CD14-positive monocyte (primary cell): ENCODE measurements at regions not wholly inside any gene's neighbourhood (a gene's known extent, or its start where the extent isn't known, plus 50 kb on each side); places are given as distances from the start of the nearest gene placed in this dataset.

ENCODE experiments used
- DNase-seq, 3 donors: peaks; one replicate each; pipeline ENCODE4 v3.0.0-alpha.2; 2011 to 2022
- H2AFZ ChIP-seq: 2 replicates; pipeline ENCODE4 v1.6.0; 2012; ENCODE audit warnings: mild to moderate bottlenecking, low read depth, low read length, inconsistent platforms; ENCODE audit not compliant: insufficient read depth, poor library complexity, severe bottlenecking
- H3K27ac ChIP-seq, 2 donors: 1 replicate in 1 of 2; 2 replicates in 1 of 2; pipeline ENCODE4 v1.5.1; 2012 to 2013; ENCODE audit warnings: low read length in 2 of 2, control low read depth in 1 of 2, inconsistent platforms in 1 of 2, low read depth in 1 of 2, mild to moderate bottlenecking in 1 of 2
- H3K27me3 ChIP-seq, 2 donors: one replicate each; pipeline versions ENCODE4 v1.6.0 to v1.6.1; 2011 to 2013; ENCODE audit warnings: low read length in 2 of 2; ENCODE audit not compliant: control insufficient read depth in 2 of 2, insufficient read depth in 2 of 2
- H3K36me3 ChIP-seq, 2 donors: replicated peaks in 1 of 2; 1 replicate in 1 of 2; 2 replicates in 1 of 2; pipeline versions ENCODE4 v1.5.1 to v1.6.1; 2012 to 2013; ENCODE audit warnings: low read length in 2 of 2, control low read depth in 1 of 2, inconsistent platforms in 1 of 2, mild to moderate bottlenecking in 1 of 2; ENCODE audit not compliant: insufficient read depth in 2 of 2, control insufficient read depth in 1 of 2
- H3K4me1 ChIP-seq, 2 donors: 1 replicate in 1 of 2; 2 replicates in 1 of 2; pipeline versions ENCODE4 v1.5.1 to v1.6.1; 2012 to 2013; ENCODE audit warnings: low read length in 2 of 2, control low read depth in 1 of 2, inconsistent platforms in 1 of 2, mild to moderate bottlenecking in 1 of 2, moderate library complexity in 1 of 2; ENCODE audit not compliant: insufficient read depth in 2 of 2, control insufficient read depth in 1 of 2
- H3K4me2 ChIP-seq: replicated peaks from 2 replicates; pipeline ENCODE3; 2012; ENCODE audit warnings: low read length, moderate library complexity, mild to moderate bottlenecking; ENCODE audit not compliant: poor library complexity, severe bottlenecking; ENCODE audit errors: extremely low read depth
- H3K4me3 ChIP-seq, 3 experiments: fragments of 200-600 bp in 1 of 3; sonication (generic) in 1 of 3; replicated peaks in 1 of 3; 1 replicate in 2 of 3; 2 replicates in 1 of 3; pipeline ENCODE4 v1.5.1; 2011 to 2013; ENCODE audit warnings: low read length in 3 of 3, mild to moderate bottlenecking in 3 of 3, control low read depth in 2 of 3, low read depth in 2 of 3, inconsistent platforms in 1 of 3, moderate library complexity in 1 of 3
- H3K79me2 ChIP-seq: 2 replicates; pipeline ENCODE4 v1.6.0; 2012; ENCODE audit warnings: mild to moderate bottlenecking, control low read depth, inconsistent platforms, low read length, moderate library complexity; ENCODE audit not compliant: insufficient read depth
- H3K9ac ChIP-seq: 2 replicates; pipeline ENCODE4 v1.6.0; 2017; ENCODE audit warnings: low read length, mild to moderate bottlenecking; ENCODE audit not compliant: insufficient read depth, poor library complexity, severe bottlenecking
- H3K9me3 ChIP-seq, 2 donors: replicated peaks in 1 of 2; 1 replicate in 1 of 2; 2 replicates in 1 of 2; pipeline versions ENCODE4 v1.5.1 to v1.6.1; 2012 to 2013; ENCODE audit warnings: low read length in 2 of 2, control low read depth in 1 of 2; ENCODE audit not compliant: control insufficient read depth in 1 of 2, insufficient read depth in 1 of 2
- H4K20me1 ChIP-seq: 2 replicates; pipeline ENCODE4 v1.6.0; 2012; ENCODE audit warnings: mild to moderate bottlenecking, low read length, control low read depth, moderate library complexity; ENCODE audit not compliant: insufficient read depth
- H3K27ac Mint-ChIP-seq, 7 donors: one replicate each; pipeline ENCODE4 v1.8.0; 2020; ENCODE audit warnings: mild to moderate bottlenecking in 7 of 7, mixed read lengths in 7 of 7, moderate library complexity in 6 of 7, inconsistent platforms in 2 of 7
- H3K27me3 Mint-ChIP-seq, 3 donors: one replicate each; pipeline ENCODE4 v1.8.0; 2021 to 2022; ENCODE audit warnings: low read depth in 3 of 3, mild to moderate bottlenecking in 3 of 3, mixed read lengths in 3 of 3, moderate library complexity in 3 of 3, inconsistent platforms in 1 of 3
- H3K36me3 Mint-ChIP-seq, 2 donors: one replicate each; pipeline ENCODE4 v1.8.0; 2020; ENCODE audit warnings: mixed read lengths in 2 of 2, inconsistent platforms in 1 of 2, mild to moderate bottlenecking in 1 of 2
- H3K4me1 Mint-ChIP-seq: one replicate; pipeline ENCODE4 v1.8.0; 2020; ENCODE audit warnings: mild to moderate bottlenecking, mixed read lengths
- H3K4me3 Mint-ChIP-seq, 2 donors: one replicate each; pipeline ENCODE4 v1.8.0; 2020; ENCODE audit warnings: mild to moderate bottlenecking in 2 of 2, mixed read lengths in 2 of 2, moderate library complexity in 1 of 2
- H3K9me3 Mint-ChIP-seq, 7 donors: one replicate each; pipeline ENCODE4 v1.8.0; 2020 to 2022; ENCODE audit warnings: mixed read lengths in 7 of 7, mild to moderate bottlenecking in 6 of 7, moderate library complexity in 6 of 7, inconsistent platforms in 2 of 7
- WGBS: methylation state at CpG from one replicate; pipeline ENCODE4 v1.1.5; 2013; ENCODE audit warnings: missing lambda C conversion rate; ENCODE audit not compliant: insufficient coverage; 5-methylcytosine and 5-hydroxymethylcytosine counted together
- intact Hi-C, 2 donors: fragments of 100-400 bp; cut with micrococcal nuclease; formaldehyde crosslinking; loops; one replicate each; pipeline versions ENCODE4 v1.15.0 to v1.15.1; 2023
- TF ChIP-seq, protein P1 (sequence below): fragments of 200-600 bp; IDR thresholded peaks from one replicate; pipeline ENCODE4 v1.8.0; 2022; ENCODE audit warnings: antibody characterized with exemption, mild to moderate bottlenecking

DNA sequence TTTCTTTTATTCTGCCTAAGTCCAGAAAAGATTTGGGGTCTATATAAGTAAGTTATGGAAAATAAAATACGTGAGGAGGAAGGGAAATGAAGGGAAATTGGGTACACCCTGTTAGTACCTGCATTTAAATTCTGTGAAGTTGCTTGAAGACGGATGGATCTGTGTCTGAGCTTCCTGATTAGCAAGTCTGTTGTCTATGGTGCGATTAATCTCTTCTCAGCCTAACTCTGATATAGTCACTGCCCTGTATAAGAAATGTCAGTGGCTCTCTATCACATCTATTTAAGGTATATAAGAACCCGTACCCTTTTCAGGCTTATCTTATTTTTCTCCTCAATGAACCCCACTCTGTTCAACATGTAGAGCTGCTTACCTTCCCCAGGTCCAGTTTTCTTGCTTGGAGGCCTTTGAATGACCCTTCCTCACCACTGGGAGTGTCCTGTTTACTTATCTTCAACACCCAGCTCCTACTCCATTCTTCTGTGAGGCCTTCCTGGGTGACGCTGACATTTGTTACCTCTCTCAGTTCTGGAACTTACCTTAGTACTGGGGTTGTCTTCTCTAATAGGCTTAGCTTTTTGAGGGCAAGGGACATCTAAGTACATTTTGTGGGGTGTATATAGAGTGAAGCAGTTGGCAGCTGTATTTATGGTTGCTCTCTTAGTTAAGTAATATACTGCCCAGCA is 149.6 kb upstream of the PRPS1L1 start:
- H3K27ac ChIP-seq = peak overlapping the region in 1 of 2 donors; percentile 85
- no peak for DNase-seq
- no peak overlapping the region for H2AFZ ChIP-seq
- H3K79me2 ChIP-seq = no peaks in the 10 kb centered on the region
- H3K9ac ChIP-seq = no peak overlapping the region
- no peaks in the 10 kb centered on the region for H4K20me1 ChIP-seq
- H3K4me2 ChIP-seq = peak overlapping the region; percentile 73
- peaks cover 0 to 6% (median 1%) of the 10 kb centered on the region in 7 donors for H3K9me3 Mint-ChIP-seq
- no peaks in the 10 kb centered on the region for H3K36me3 ChIP-seq
- peaks cover 29% of the 10 kb centered on the region for H3K4me1 Mint-ChIP-seq
- H3K27me3 Mint-ChIP-seq = peaks cover 0 to 2% (median 2%) of the 10 kb centered on the region in 3 donors
- peaks cover 21 to 33% of the 10 kb centered on the region in 2 donors for H3K4me1 ChIP-seq
- peak overlapping the region in 1 of 3 experiments; percentile 72 for H3K4me3 ChIP-seq
- H3K4me3 Mint-ChIP-seq = peak overlapping the region; percentile 28 to 69
- no peaks in the 10 kb centered on the region for H3K27me3 ChIP-seq
- H3K9me3 ChIP-seq = peaks cover 0 to 5% of the 10 kb centered on the region in 2 donors
- TF ChIP-seq, protein P1, sequence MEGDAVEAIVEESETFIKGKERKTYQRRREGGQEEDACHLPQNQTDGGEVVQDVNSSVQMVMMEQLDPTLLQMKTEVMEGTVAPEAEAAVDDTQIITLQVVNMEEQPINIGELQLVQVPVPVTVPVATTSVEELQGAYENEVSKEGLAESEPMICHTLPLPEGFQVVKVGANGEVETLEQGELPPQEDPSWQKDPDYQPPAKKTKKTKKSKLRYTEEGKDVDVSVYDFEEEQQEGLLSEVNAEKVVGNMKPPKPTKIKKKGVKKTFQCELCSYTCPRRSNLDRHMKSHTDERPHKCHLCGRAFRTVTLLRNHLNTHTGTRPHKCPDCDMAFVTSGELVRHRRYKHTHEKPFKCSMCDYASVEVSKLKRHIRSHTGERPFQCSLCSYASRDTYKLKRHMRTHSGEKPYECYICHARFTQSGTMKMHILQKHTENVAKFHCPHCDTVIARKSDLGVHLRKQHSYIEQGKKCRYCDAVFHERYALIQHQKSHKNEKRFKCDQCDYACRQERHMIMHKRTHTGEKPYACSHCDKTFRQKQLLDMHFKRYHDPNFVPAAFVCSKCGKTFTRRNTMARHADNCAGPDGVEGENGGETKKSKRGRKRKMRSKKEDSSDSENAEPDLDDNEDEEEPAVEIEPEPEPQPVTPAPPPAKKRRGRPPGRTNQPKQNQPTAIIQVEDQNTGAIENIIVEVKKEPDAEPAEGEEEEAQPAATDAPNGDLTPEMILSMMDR = no peak
- peak overlapping the region; percentile 88 to 98 (median 93) for H3K27ac Mint-ChIP-seq
- intact Hi-C loops = loop anchor here in 1 of 2 donors (5.0 kb wide), 1 partner anchor 50 kb away; no protein-coding TSS in a partner anchor
- WGBS = 100% methylated on average over 2 of the region's 5 CpGs
- H3K36me3 Mint-ChIP-seq = no peaks in the 10 kb centered on the region

DNA sequence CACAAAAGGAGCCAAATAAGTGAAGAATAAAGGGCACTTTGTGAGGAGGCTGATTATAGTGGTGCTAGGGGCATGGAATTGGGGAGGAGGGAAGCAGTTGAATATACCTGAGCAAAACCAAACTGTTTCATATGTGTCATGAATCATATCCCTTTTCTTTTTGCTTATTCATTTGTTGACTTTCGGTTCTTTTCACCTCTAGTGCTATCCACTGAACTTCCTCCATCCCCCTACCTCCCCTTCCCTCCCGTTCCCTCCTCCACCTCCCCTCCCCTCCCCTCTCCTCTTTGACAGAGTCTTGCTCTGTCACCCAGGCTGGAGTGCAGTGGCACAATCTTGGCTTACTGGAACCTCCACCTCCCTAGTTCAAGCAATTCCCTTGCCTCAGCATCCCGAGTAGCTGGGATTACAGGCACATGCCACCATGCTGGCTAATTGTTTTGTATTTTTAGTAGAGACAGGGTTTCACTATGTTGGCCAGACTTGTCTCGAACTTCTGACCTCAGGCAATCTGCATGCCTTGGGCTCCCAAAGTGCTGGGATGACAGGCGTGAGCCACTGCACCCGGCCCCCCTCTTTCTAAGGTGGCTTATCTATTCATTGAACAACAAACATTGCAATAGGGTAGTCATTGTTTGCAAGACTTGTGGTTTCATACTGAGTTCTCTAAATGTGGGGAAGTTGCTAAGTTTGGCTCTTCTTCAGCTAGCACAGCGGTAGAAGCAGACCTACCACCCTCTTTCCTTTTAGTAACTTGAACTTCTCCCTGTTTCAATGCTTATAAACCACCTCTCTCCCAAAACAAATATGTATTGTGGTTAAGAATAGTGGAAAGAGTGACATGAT is 150.4 kb upstream of the PRPS1L1 start:
- peak overlapping the region; percentile 88 to 98 (median 93) for H3K27ac Mint-ChIP-seq
- peak overlapping the region; percentile 43 for H3K9ac ChIP-seq
- no peaks in the 10 kb centered on the region for H4K20me1 ChIP-seq
- peak; percentile 77 to 86 (median 80) for DNase-seq
- peaks cover 0 to 7% (median under 1%) of the 10 kb centered on the region in 7 donors for H3K9me3 Mint-ChIP-seq
- H3K36me3 Mint-ChIP-seq = no peaks in the 10 kb centered on the region
- H3K4me3 Mint-ChIP-seq = peak overlapping the region; percentile 69 to 82
- intact Hi-C loops = loop anchor here in 1 of 2 donors (5.0 kb wide), 1 partner anchor 49 kb away; no protein-coding TSS in a partner anchor
- TF ChIP-seq, protein P1 = no peak
- peaks cover 21 to 33% of the 10 kb centered on the region in 2 donors for H3K4me1 ChIP-seq
- H2AFZ ChIP-seq = peak overlapping the region; percentile 30
- peak overlapping the region; percentile 73 for H3K4me2 ChIP-seq
- H3K9me3 ChIP-seq = peaks cover 0 to 5% of the 10 kb centered on the region in 2 donors
- peak overlapping the region; percentile 74 to 85 for H3K27ac ChIP-seq
- 6% methylated on average over 3 of the region's 7 CpGs for WGBS
- H3K79me2 ChIP-seq = no peaks in the 10 kb centered on the region
- H3K36me3 ChIP-seq = no peaks in the 10 kb centered on the region
- peaks cover 29% of the 10 kb centered on the region for H3K4me1 Mint-ChIP-seq
- H3K27me3 ChIP-seq = no peaks in the 10 kb centered on the region
- peaks cover 0 to 2% (median 2%) of the 10 kb centered on the region in 3 donors for H3K27me3 Mint-ChIP-seq
- peak overlapping the region; percentile 27 to 72 (median 51) for H3K4me3 ChIP-seq
